Hepatocyte (in vitro differentiated cells): ENCODE measurements at regions not wholly inside any gene's neighbourhood (a gene's known extent, or its start where the extent isn't known, plus 50 kb on each side); places are given as distances from the start of the nearest gene placed in this dataset.

Source experiments
- DNase-seq: peaks from one replicate; pipeline ENCODE4 v3.0.0-alpha.2; 2016; ENCODE audit warnings: low spot score
- H2AFZ ChIP-seq: fragments of 200-600 bp; sonication (generic); 2 replicates; pipeline ENCODE4 v1.6.0; 2016; ENCODE audit warnings: antibody characterized with exemption, mild to moderate bottlenecking
- H3K27ac ChIP-seq: fragments of 200-600 bp; sonication (generic); 2 replicates; pipeline ENCODE4 v1.5.1; 2016; ENCODE audit warnings: mild to moderate bottlenecking
- H3K27me3 ChIP-seq: fragments of 200-600 bp; sonication (generic); 2 replicates; pipeline ENCODE4 v1.6.1; 2016
- H3K36me3 ChIP-seq: fragments of 200-600 bp; sonication (generic); replicated peaks from 2 replicates; pipeline ENCODE4 v1.5.1; 2016; ENCODE audit warnings: low read depth; ENCODE audit not compliant: insufficient read depth
- H3K4me1 ChIP-seq: fragments of 200-600 bp; sonication (generic); 2 replicates; pipeline ENCODE4 v1.5.1; 2016; ENCODE audit warnings: mild to moderate bottlenecking, moderate library complexity; ENCODE audit not compliant: insufficient read depth
- H3K4me2 ChIP-seq: fragments of 200-600 bp; sonication (generic); 2 replicates; pipeline ENCODE4 v1.6.0; 2016
- H3K4me3 ChIP-seq: fragments of 200-600 bp; sonication (generic); 2 replicates; pipeline ENCODE4 v1.5.1; 2016; ENCODE audit warnings: mild to moderate bottlenecking
- H3K79me2 ChIP-seq: fragments of 200-600 bp; sonication (generic); 2 replicates; pipeline ENCODE4 v1.6.0; 2017; ENCODE audit warnings: mild to moderate bottlenecking
- H3K9me2 ChIP-seq: fragments of 200-600 bp; sonication (generic); replicated peaks from 2 replicates; pipeline ENCODE4 v1.6.0; 2017; ENCODE audit warnings: mild to moderate bottlenecking; ENCODE audit not compliant: insufficient read depth
- H3K9me3 ChIP-seq: fragments of 200-600 bp; sonication (generic); 2 replicates; pipeline ENCODE4 v1.5.1; 2016; ENCODE audit warnings: low read depth, mild to moderate bottlenecking
- H4K20me1 ChIP-seq: fragments of 200-600 bp; sonication (generic); 2 replicates; pipeline ENCODE4 v1.6.0; 2016; ENCODE audit warnings: mild to moderate bottlenecking; ENCODE audit not compliant: insufficient read depth, poor library complexity, severe bottlenecking
- CTCF ChIP-seq: fragments of 200-600 bp; sonication (generic); IDR thresholded peaks from 2 replicates; pipeline ENCODE4 v1.5.1; 2016; ENCODE audit warnings: antibody characterized with exemption, mild to moderate bottlenecking; ENCODE audit not compliant: poor library complexity
- EZH2 ChIP-seq: fragments of 200-600 bp; sonication (generic); IDR thresholded peaks from 2 replicates; pipeline ENCODE4 v1.6.1; 2016; ENCODE audit warnings: antibody characterized with exemption, mild to moderate bottlenecking, borderline replicate concordance
- EZH2phosphoT487 ChIP-seq: fragments of 200-600 bp; sonication (generic); IDR thresholded peaks from one replicate; pipeline ENCODE4 v1.6.1; 2018; ENCODE audit warnings: antibody characterized with exemption, mild to moderate bottlenecking, low read depth, moderate library complexity; ENCODE audit not compliant: unreplicated experiment, severe bottlenecking
- WGBS: methylation state at CpG from one replicate; pipeline ENCODE4 v1.1.6; 2016; ENCODE audit warnings: low lambda C conversion rate; ENCODE audit errors: missing lambda C conversion rate; 5-methylcytosine and 5-hydroxymethylcytosine counted together

- TF ChIP-seq EZH2 (no peak), CTCF (no peak)
- WGBS = 78% methylated on average over 3 of the region's 3 CpGs
These were observed 135.3 kb upstream of the VIPR2 start for GRCh38 chr7:159280008-159280407.

DNA sequence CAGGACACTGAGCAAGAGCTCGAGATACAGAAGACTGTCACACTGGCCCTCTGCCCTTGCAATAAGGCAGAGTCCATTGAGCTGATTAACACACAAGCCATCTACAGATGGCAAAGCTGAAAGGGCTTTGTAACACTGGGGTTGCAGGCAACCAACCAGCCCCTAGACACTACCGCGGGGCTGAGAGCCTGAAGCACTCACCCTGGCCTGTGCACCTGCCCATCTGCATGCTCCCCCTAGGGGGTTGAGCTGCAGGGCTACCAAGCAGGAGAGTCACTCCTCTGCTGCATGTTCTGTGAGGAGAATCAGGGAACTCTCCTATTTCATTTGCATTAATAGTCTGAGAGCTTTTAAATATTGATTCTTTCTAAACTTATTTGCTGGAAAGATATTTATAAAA, 128.1 kb upstream of the VIPR2 start:
- Histone ChIP-seq H3K9me2 (no peaks in the 10 kb centered on the region), H3K9me3 (peaks cover 14% of the 10 kb centered on the region), H3K4me3 (no peak overlapping the region), H4K20me1 (no peaks in the 10 kb centered on the region), H3K27ac (no peak overlapping the region), H3K4me2 (no peak overlapping the region), H3K27me3 (no peaks in the 10 kb centered on the region), H3K79me2 (no peaks in the 10 kb centered on the region), H3K4me1 (no peaks in the 10 kb centered on the region), H3K36me3 (no peaks in the 10 kb centered on the region), H2AFZ (no peak overlapping the region)
- DNase-seq = no peak
- WGBS = 81% methylated on average over 3 of the region's 3 CpGs
- TF ChIP-seq CTCF (no peak), EZH2 (no peak), EZH2phosphoT487 (no peak)

More at GRCh38 chr7:159280008-159280407, 135.3 kb upstream of the VIPR2 start:
- Histone ChIP-seq H3K79me2 (no peaks in the 10 kb centered on the region), H3K4me3 (no peak overlapping the region), H3K4me2 (no peak overlapping the region), H3K9me3 (no peaks in the 10 kb centered on the region), H3K27ac (no peak overlapping the region), H4K20me1 (no peaks in the 10 kb centered on the region), H3K4me1 (no peaks in the 10 kb centered on the region), H3K27me3 (no peaks in the 10 kb centered on the region), H2AFZ (no peak overlapping the region), H3K36me3 (no peaks in the 10 kb centered on the region), H3K9me2 (no peaks in the 10 kb centered on the region)
- no peak for DNase-seq

DNA sequence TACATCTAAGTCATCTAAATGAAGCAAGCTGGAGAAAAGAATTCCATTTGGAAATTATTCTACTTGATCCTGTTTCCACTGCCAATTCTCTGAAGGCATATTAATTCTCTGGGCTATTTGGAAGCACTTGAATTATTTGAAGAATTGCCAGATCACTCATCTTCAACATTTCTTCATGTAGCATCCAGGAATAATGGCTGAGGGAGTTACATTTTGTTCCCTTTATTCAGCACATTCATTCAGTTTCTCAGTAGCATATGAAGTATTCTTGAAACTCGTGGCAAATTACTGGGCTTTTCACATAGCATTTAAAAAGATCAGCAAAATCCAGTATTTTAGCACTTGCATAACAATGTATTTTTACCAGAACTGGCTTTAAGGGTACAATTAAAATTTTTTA, 127.1 kb upstream of the VIPR2 start:
- Histone ChIP-seq H3K9me2 (no peaks in the 10 kb centered on the region), H3K27me3 (no peaks in the 10 kb centered on the region), H2AFZ (no peak overlapping the region), H3K4me3 (no peak overlapping the region), H3K36me3 (no peaks in the 10 kb centered on the region), H3K27ac (no peak overlapping the region), H3K4me2 (no peak overlapping the region), H3K79me2 (no peaks in the 10 kb centered on the region), H4K20me1 (no peaks in the 10 kb centered on the region), H3K9me3 (peaks cover 14% of the 10 kb centered on the region), H3K4me1 (no peaks in the 10 kb centered on the region)
- DNase-seq = no peak
- TF ChIP-seq EZH2phosphoT487 = no peak
- TF ChIP-seq CTCF = no peak
- no peak for TF ChIP-seq EZH2
- 66% methylated on average over 1 of the region's 1 CpG for WGBS

- Histone ChIP-seq H4K20me1 (no peaks in the 10 kb centered on the region), H3K27ac (no peak overlapping the region), H2AFZ (no peak overlapping the region), H3K9me3 (peaks cover 14% of the 10 kb centered on the region), H3K9me2 (no peaks in the 10 kb centered on the region), H3K4me1 (no peaks in the 10 kb centered on the region), H3K36me3 (no peaks in the 10 kb centered on the region), H3K4me3 (no peak overlapping the region), H3K4me2 (no peak overlapping the region), H3K79me2 (no peaks in the 10 kb centered on the region), H3K27me3 (no peaks in the 10 kb centered on the region)
- 95% methylated on average over 3 of the region's 3 CpGs for WGBS
- no peak for DNase-seq
- TF ChIP-seq EZH2 (no peak), CTCF (no peak), EZH2phosphoT487 (no peak)
These were observed 125.1 kb upstream of the VIPR2 start for GRCh38 chr7:159269745-159270144.
